SK-N-MC (cell line): ENCODE measurements at regions not wholly inside any gene's neighbourhood (a gene's known extent, or its start where the extent isn't known, plus 50 kb on each side); places are given as distances from the start of the nearest gene placed in this dataset.

Experiments
- EZH2 ChIP-seq: fragments of 200-600 bp; sonication (generic); IDR thresholded peaks from one replicate; pipeline ENCODE4 v1.6.1; 2017; ENCODE audit warnings: antibody characterized with exemption
- POLR2AphosphoS5 ChIP-seq: IDR thresholded peaks from 2 replicates; pipeline ENCODE4 v1.6.1; 2012; ENCODE audit warnings: mild to moderate bottlenecking, low read depth, low read length, borderline replicate concordance

- no peak for TF ChIP-seq POLR2AphosphoS5
- no peak for TF ChIP-seq EZH2
Observed at GRCh38 chr2:133972786-133973185, 281.1 kb upstream of the MGAT5 start.
